LHCN-M2 (cell line): ENCODE measurements at regions not wholly inside any gene's neighbourhood (a gene's known extent, or its start where the extent isn't known, plus 50 kb on each side); places are given as distances from the start of the nearest gene placed in this dataset.
"Not testable (repeated sequence)": the region's sequence is repeated elsewhere in the genome, so short reads cannot be mapped to it uniquely, and the experiment has no call there.

ENCODE experiments used
- DNase-seq: peaks from one replicate; pipeline ENCODE4 v3.0.0-alpha.2; 2012; ENCODE audit warnings: low read depth

DNA sequence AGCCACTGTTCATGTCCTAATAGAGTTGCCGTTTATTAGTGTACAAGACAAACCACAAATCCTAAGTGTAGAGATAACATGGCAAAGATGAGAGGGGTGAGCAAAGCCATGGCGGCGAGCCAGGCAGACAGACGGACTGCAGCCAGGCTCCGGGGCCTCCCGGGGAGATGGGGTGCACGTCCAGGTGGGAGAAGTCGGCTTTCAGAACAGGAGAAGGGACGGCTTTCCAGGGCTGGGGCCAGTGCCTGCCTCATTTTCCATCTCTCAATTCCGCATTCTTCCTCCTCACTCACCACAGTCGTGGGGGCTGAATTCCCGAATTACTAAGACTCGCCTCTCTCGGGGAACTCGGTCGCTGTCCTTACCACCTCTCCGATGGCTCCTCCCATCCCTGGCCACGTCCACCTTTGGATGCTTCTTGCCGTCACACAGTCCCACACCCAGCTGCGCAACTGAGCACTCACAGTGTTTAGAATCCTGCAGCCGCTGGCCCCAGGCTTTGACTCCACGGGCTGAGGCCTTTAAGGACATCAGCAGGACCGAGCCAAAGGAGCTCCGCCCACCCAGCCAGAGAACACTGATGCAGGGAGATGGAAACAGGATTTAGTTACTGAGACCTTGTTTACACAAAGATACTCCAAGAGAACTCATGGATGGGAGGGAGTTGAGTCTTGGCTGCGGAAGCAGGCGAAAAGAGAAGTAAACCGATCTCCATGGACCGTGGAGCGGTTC is 59.7 kb downstream of the RNF112 start:
- peak; percentile 41 for DNase-seq

DNA sequence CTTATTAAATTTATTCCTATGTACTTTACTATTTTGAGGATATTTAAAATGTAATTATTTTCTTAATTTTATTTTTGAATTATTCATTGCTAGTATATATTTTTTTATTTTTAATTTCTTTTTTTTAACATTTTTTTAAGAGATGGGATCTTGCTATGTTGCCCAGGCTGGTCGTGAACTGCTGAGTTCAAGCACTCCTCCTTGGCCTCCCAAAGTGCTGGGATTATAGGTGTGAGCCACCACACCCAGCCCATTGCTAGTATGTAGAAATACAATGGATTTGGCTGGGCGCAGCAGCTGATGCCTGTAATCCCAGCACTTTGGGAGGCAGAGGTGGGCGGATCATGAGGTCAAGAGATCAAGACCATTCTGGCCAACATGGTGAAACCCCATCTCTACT is 59.2 kb upstream of the SLC47A1 start:
- DNase-seq, result not testable (repeated sequence)

DNA sequence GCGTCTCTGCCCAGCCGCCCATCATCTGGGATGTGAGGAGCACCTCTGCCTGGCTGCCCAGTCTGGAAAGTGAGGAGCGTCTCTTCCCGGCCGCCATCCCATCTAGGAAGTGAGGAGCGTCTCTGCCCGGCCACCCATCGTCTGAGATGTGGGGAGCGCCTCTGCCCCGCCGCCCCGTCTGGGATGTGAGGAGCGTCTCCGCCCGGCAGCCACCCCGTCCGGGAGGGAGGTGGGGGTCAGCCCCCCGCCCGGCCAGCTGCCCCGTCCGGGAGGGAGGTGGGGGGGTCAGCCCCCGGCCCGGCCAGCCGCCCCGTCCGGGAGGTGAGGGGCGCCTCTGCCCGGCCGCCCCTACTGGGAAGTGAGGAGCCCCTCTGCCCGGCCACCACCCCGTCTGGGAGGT is 57.9 kb upstream of the SLC47A1 start:
- DNase-seq, result not testable (repeated sequence)

DNA sequence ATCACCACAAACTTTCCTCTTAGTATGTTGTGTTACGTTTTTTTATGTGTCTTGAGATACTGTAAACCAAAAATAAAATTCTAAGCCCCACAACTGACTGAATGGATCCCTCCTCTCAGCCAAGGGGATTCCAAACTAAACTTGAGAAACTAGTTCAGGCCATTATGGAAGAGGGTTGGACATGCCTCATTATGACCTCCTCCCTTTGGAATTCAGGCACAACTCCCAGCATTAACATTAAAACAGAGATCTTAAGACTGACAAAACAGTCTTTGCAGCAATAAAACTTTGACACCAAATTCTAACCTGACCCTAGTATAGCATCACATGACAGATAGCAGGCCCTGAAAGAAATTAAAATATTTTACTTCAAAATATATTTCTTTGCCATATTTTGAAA is 51.1 kb upstream of the SLC47A1 start:
- no peak for DNase-seq
